ENCODE measurements at regions not wholly inside any gene's neighbourhood (a gene's known extent, or its start where the extent isn't known, plus 50 kb on each side); places are given as distances from the start of the nearest gene placed in this dataset.

DNA sequence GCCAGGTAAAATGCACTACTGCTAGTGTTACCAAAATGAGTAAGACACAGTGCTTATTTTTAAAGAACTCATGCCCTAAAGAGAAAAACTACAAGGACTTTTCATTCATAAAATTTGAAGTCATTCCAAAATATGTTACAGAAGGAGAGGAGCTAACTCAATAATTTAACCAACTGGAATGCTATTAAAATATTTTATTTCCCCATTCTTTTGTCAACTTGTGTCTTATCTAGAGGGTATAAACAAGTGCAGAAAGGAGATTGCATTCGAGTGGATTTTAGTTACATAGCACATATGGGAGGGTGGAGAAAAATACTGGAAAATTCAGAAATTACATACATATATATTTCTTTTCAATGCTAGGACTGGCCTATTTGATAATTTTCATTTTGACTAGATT, 131.0 kb upstream of the IRS2 start:
- H3K4me1 ChIP-seq = no peaks in the 10 kb centered on the region
- no peak overlapping the region for H3K4me3 ChIP-seq
- H3K36me3 ChIP-seq (replicated peaks in 1 of 2; ENCODE audit: insufficient read depth in 1 of 2, low read depth in 2 of 2) = no peaks in the 10 kb centered on the region
- no peaks in the 10 kb centered on the region for H3K27me3 ChIP-seq
- no peak overlapping the region for H3K27ac ChIP-seq
- TF ChIP-seq, protein P1, sequence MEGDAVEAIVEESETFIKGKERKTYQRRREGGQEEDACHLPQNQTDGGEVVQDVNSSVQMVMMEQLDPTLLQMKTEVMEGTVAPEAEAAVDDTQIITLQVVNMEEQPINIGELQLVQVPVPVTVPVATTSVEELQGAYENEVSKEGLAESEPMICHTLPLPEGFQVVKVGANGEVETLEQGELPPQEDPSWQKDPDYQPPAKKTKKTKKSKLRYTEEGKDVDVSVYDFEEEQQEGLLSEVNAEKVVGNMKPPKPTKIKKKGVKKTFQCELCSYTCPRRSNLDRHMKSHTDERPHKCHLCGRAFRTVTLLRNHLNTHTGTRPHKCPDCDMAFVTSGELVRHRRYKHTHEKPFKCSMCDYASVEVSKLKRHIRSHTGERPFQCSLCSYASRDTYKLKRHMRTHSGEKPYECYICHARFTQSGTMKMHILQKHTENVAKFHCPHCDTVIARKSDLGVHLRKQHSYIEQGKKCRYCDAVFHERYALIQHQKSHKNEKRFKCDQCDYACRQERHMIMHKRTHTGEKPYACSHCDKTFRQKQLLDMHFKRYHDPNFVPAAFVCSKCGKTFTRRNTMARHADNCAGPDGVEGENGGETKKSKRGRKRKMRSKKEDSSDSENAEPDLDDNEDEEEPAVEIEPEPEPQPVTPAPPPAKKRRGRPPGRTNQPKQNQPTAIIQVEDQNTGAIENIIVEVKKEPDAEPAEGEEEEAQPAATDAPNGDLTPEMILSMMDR (IDR thresholded peaks at IDR 0.05) = no peak
- no peak for TF ChIP-seq POLR2A (IDR thresholded peaks at IDR 0.05)
- ATAC-seq (no peak), DNase-seq (no peak)
- no peaks in the 10 kb centered on the region for H3K9me3 ChIP-seq
- 0 to 10% methylated on average over 1 of the region's 1 CpG for WGBS, 2 donors
- intact Hi-C loops (cut with DNase I) = no loop called here

DNA sequence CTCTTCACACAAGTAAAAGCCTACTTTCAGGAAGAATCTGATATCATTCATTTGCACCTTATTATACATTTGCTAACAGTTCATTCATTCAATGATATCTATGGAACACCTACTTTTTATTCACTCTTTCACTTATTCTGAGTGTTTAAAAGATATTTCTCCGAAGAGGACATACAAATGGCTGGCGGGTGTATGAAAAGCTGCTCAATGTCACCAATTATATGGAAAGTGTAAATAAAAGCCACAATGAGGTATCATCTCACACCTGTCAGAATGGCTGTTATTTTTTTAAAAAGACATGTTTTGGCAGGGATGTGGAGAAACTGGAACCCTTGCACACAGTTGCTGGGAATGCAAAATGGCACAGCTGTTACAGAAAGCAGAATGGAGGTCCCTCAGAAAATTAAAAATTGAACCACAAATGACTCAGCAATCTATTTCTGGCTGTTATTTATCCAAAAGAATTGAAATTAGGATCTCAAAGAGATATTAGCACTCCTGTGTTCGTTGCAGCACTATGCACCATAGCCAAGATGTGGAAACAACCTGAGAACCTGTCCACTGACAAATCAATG, 127.6 kb upstream of the IRS2 start:
- ATAC-seq (no peak), DNase-seq (no peak)
- no peak overlapping the region for H3K4me3 ChIP-seq

DNA sequence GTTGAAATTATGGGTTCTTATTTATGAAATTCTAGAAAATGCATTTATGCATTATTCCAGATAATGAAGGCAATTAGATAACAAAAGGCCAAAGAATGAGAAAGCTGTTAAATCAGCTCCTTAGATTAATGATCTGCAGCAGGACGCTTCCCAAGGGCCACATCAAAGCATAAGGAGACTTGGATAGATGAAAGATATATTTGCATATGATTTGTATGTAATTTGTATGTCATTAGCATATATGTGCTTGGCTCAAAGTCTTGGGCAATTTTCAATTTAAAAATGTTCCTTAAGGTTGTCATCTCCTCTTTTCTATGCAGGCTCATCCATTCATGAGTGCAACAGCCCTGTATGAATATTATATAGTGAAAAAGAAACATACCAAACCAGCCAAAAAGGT, 126.8 kb upstream of the IRS2 start:
- Histone ChIP-seq H3K36me3 (replicated peaks in 1 of 2; ENCODE audit: insufficient read depth in 1 of 2, low read depth in 2 of 2) (no peaks in the 10 kb centered on the region), H3K4me3 (no peak overlapping the region), H3K4me1 (no peaks in the 10 kb centered on the region), H3K9me3 (no peaks in the 10 kb centered on the region), H3K27ac (no peak overlapping the region), H3K27me3 (no peaks in the 10 kb centered on the region)
- DNase-seq = no peak
- TF ChIP-seq, protein P1 (IDR thresholded peaks at IDR 0.05) = no peak
- TF ChIP-seq POLR2A (IDR thresholded peaks at IDR 0.05) = no peak
- intact Hi-C loops (cut with DNase I) = no loop called here
- 72 to 74% methylated on average over 1 of the region's 1 CpG for WGBS, 2 donors
- ATAC-seq = no peak

More for the DNA sequence above, 127.6 kb upstream of the IRS2 start:
- TF ChIP-seq POLR2A (IDR thresholded peaks at IDR 0.05) = no peak
- TF ChIP-seq, protein P1 (IDR thresholded peaks at IDR 0.05) = no peak
- no peak overlapping the region for H3K27ac ChIP-seq
- no peaks in the 10 kb centered on the region for H3K9me3 ChIP-seq
- intact Hi-C loops (cut with DNase I) = no loop called here
- WGBS, 2 donors = 49 to 70% methylated on average over 3 of the region's 3 CpGs
- H3K4me1 ChIP-seq = no peaks in the 10 kb centered on the region
- no peaks in the 10 kb centered on the region for H3K27me3 ChIP-seq
- H3K36me3 ChIP-seq (replicated peaks in 1 of 2; ENCODE audit: insufficient read depth in 1 of 2, low read depth in 2 of 2) = no peaks in the 10 kb centered on the region

DNA sequence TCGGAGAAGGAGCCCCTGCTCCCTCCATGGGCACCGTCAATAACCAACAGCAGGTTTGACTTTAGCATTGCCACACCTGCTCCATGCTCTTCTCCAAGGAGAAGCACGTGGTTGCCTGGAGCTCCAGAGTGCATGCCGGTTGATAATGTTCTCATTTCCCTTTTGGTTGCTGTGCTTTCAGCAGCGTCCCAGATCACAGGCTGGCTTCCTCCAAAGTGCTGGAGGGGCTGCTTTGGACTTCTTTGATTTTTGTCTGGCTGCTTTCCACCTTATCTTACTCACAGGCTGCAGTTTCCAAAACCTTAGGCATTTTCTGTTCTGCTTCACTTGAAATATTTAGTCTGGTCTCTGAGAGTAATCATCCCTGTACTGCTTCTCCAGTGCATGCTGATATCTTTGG, 123.8 kb upstream of the IRS2 start:
- Histone ChIP-seq H3K27me3 (no peaks in the 10 kb centered on the region), H3K9me3 (no peaks in the 10 kb centered on the region), H3K4me3 (no peak overlapping the region), H3K27ac (no peak overlapping the region), H3K4me1 (no peaks in the 10 kb centered on the region), H3K36me3 (replicated peaks in 1 of 2; ENCODE audit: insufficient read depth in 1 of 2, low read depth in 2 of 2) (no peaks in the 10 kb centered on the region)
- no peak for DNase-seq
- intact Hi-C loops (cut with DNase I) = no loop called here
- TF ChIP-seq, protein P1 (IDR thresholded peaks at IDR 0.05) = no peak
- TF ChIP-seq POLR2A (IDR thresholded peaks at IDR 0.05) = no peak
- 55 to 56% methylated on average over 5 of the region's 5 CpGs for WGBS, 2 donors
- no peak for ATAC-seq

DNA sequence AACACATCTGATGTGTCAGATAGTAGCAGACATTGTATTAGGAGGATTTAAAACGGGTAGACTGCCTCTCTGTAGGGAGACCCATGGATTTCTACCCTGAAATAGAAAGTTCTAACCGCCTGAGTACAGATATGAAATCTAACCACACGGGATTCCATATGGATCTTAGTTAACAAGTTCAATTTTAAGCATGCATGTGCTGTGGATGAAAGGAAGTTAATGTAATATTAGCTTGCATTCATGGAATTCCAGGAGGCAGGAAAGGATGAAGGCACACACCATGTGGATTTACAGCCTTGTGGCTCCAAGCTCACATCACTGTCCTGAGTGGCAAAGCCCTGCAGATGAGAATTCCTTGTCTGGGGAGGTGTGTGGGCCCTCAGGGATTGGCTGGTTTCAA, 120.6 kb upstream of the IRS2 start:
- Histone ChIP-seq H3K9me3 (no peaks in the 10 kb centered on the region), H3K4me3 (no peak overlapping the region), H3K4me1 (no peaks in the 10 kb centered on the region), H3K36me3 (replicated peaks in 1 of 2; ENCODE audit: insufficient read depth in 1 of 2, low read depth in 2 of 2) (no peaks in the 10 kb centered on the region), H3K27me3 (no peaks in the 10 kb centered on the region), H3K27ac (no peak overlapping the region)
- intact Hi-C loops (cut with DNase I) = no loop called here
- no peak for ATAC-seq
- TF ChIP-seq, protein P1 (IDR thresholded peaks at IDR 0.05) = no peak
- no peak for TF ChIP-seq POLR2A (IDR thresholded peaks at IDR 0.05)
- 35 to 36% methylated on average over 3 of the region's 3 CpGs for WGBS, 2 donors
- no peak for DNase-seq

All from body of pancreas (tissue), 4 donors.